Renal pelvis (tissue), 1 donor: ENCODE measurements at regions not wholly inside any gene's neighbourhood (a gene's known extent, or its start where the extent isn't known, plus 50 kb on each side); places are given as distances from the start of the nearest gene placed in this dataset.
A peak's percentile ranks its signal among the peaks of the same experiment; 100 is the strongest.

ENCODE experiments used
- DNase-seq: peaks from one replicate; pipeline ENCODE4 v3.0.0-alpha.2; 2013

GRCh38 chr1:112264010-112264409, 132.0 kb upstream of the CTTNBP2NL start:
- peak; percentile 20 for DNase-seq

GRCh38 chr1:112264553-112264952, 131.5 kb upstream of the CTTNBP2NL start:
- DNase-seq: peak; percentile 45

- no peak for DNase-seq
Measured at GRCh38 chr1:112265931-112266330, 130.1 kb upstream of the CTTNBP2NL start.

GRCh38 chr1:112267206-112267605, 128.8 kb upstream of the CTTNBP2NL start:
- no peak for DNase-seq

- no peak for DNase-seq
Measured at GRCh38 chr1:112267929-112268328, 128.1 kb upstream of the CTTNBP2NL start.

- no peak for DNase-seq
Measured at GRCh38 chr1:112268408-112268807, 127.6 kb upstream of the CTTNBP2NL start.

- no peak for DNase-seq
Measured at GRCh38 chr1:112271270-112271669, 124.7 kb upstream of the CTTNBP2NL start.

GRCh38 chr1:112272101-112272772, 123.8 kb upstream of the CTTNBP2NL start:
- DNase-seq: no peak

GRCh38 chr1:112284796-112285195, 111.2 kb upstream of the CTTNBP2NL start:
- no peak for DNase-seq

GRCh38 chr1:112285316-112285715, 110.7 kb upstream of the CTTNBP2NL start:
- DNase-seq: no peak

GRCh38 chr1:112285746-112286145, 110.3 kb upstream of the CTTNBP2NL start:
- DNase-seq: no peak

GRCh38 chr1:112296908-112297307, 99.1 kb upstream of the CTTNBP2NL start:
- no peak for DNase-seq

GRCh38 chr1:112297536-112297935, 98.5 kb upstream of the CTTNBP2NL start:
- DNase-seq: no peak

GRCh38 chr1:112298558-112298957, 97.5 kb upstream of the CTTNBP2NL start:
- peak; percentile 26 for DNase-seq

GRCh38 chr1:112304126-112304525, 91.9 kb upstream of the CTTNBP2NL start:
- no peak for DNase-seq

GRCh38 chr1:112304612-112305011, 91.4 kb upstream of the CTTNBP2NL start:
- no peak for DNase-seq

GRCh38 chr1:112307930-112308591, 88.0 kb upstream of the CTTNBP2NL start:
- no peak for DNase-seq

- DNase-seq: no peak
Measured at GRCh38 chr1:112308716-112309115, 87.3 kb upstream of the CTTNBP2NL start.

GRCh38 chr1:112309499-112309898, 86.5 kb upstream of the CTTNBP2NL start:
- no peak for DNase-seq

GRCh38 chr1:112312315-112312714, 83.7 kb upstream of the CTTNBP2NL start:
- no peak for DNase-seq

- no peak for DNase-seq
Measured at GRCh38 chr1:112312879-112313278, 83.1 kb upstream of the CTTNBP2NL start.

- no peak for DNase-seq
Measured at GRCh38 chr1:112316254-112316913, 79.6 kb upstream of the CTTNBP2NL start.

GRCh38 chr1:112317140-112317539, 78.9 kb upstream of the CTTNBP2NL start:
- peak; percentile 23 for DNase-seq
